GM18951 (cell line): ENCODE measurements at regions not wholly inside any gene's neighbourhood (a gene's known extent, or its start where the extent isn't known, plus 50 kb on each side); places are given as distances from the start of the nearest gene placed in this dataset.

Experiments used
- POLR2A ChIP-seq: IDR thresholded peaks from 4 replicates; pipeline ENCODE4 v1.6.1; 2011; ENCODE audit warnings: mild to moderate bottlenecking; ENCODE audit not compliant: insufficient read length, insufficient read depth; ENCODE audit errors: extremely low read depth
- in situ Hi-C: fragments of 300-500 bp; cut with MboI; formaldehyde crosslinking; loops from one replicate; pipeline ENCODE4 v1.12.0; 2022; ENCODE audit warnings: low sequenced_read_pairs, mixed read lengths, inconsistent platforms; ENCODE audit not compliant: unreplicated experiment

GRCh38 chr3:152100491-152101132 is 168.1 kb upstream of the MBNL1 start:
- in situ Hi-C loops: no loop called here
- TF ChIP-seq POLR2A: no peak

GRCh38 chr3:152102410-152102809 is 166.3 kb upstream of the MBNL1 start:
- in situ Hi-C loops: no loop called here
- TF ChIP-seq POLR2A: no peak

GRCh38 chr3:152103257-152103656 is 165.5 kb upstream of the MBNL1 start:
- in situ Hi-C loops: no loop called here
- TF ChIP-seq POLR2A: no peak

GRCh38 chr3:152104847-152105415 is 163.8 kb upstream of the MBNL1 start:
- TF ChIP-seq POLR2A: no peak
- in situ Hi-C loops: no loop called here

- no peak for TF ChIP-seq POLR2A
- in situ Hi-C loops: no loop called here
Observed at GRCh38 chr3:152105446-152105845, 163.3 kb upstream of the MBNL1 start.

GRCh38 chr3:152109038-152109437 is 159.7 kb upstream of the MBNL1 start:
- in situ Hi-C loops: no loop called here
- TF ChIP-seq POLR2A: no peak

GRCh38 chr3:152113413-152113812 is 155.3 kb upstream of the MBNL1 start:
- no peak for TF ChIP-seq POLR2A

GRCh38 chr3:152113992-152114651 is 154.6 kb upstream of the MBNL1 start:
- in situ Hi-C loops: no loop called here
- no peak for TF ChIP-seq POLR2A

More at GRCh38 chr3:152113413-152113812, 155.3 kb upstream of the MBNL1 start:
- in situ Hi-C loops: no loop called here

- no peak for TF ChIP-seq POLR2A
Observed at GRCh38 chr3:152120601-152121269, 148.0 kb upstream of the MBNL1 start.

GRCh38 chr3:152121270-152121636 is 147.5 kb upstream of the MBNL1 start:
- in situ Hi-C loops: no loop called here
- TF ChIP-seq POLR2A: no peak

More at GRCh38 chr3:152120601-152121269, 148.0 kb upstream of the MBNL1 start:
- in situ Hi-C loops: no loop called here

- TF ChIP-seq POLR2A: no peak
- in situ Hi-C loops: no loop called here
Observed at GRCh38 chr3:152122851-152123250, 145.9 kb upstream of the MBNL1 start.

- no peak for TF ChIP-seq POLR2A
- in situ Hi-C loops: no loop called here
Observed at GRCh38 chr3:152123457-152123856, 145.3 kb upstream of the MBNL1 start.

GRCh38 chr3:152126260-152126659 is 142.5 kb upstream of the MBNL1 start:
- in situ Hi-C loops: no loop called here
- no peak for TF ChIP-seq POLR2A
